Right forelimb (tissue), 1 donor: ENCODE measurements at regions not wholly inside any gene's neighbourhood (a gene's known extent, or its start where the extent isn't known, plus 50 kb on each side); places are given as distances from the start of the nearest gene placed in this dataset.
A peak's percentile ranks its signal among the peaks of the same experiment; 100 is the strongest.

ENCODE experiments used
- DNase-seq: peaks from one replicate; pipeline ENCODE4 v3.0.0-alpha.2; 2018

DNA sequence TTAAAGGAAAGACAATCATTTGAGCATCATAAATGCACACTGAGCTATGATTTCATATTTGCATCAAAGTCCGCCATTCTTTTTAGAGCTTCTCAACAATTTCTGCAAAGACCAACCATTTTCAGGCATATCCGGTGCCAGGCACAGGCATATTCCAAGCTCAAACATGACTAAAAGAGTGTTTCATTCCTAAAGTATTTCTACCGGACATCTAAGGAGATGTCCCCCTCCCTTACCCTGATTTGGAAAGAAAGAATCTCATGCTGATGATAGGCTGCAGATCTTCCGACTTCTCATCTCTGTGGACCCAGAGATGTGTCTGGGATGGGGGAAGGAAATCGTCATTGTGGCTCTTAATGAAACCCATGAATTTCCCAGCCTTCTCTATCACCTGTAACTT, 600.5 kb upstream of the MGMT start:
- peak; percentile 23 for DNase-seq

GRCh38 chr10:128867210-128867609, 599.8 kb upstream of the MGMT start:
- DNase-seq: peak; percentile 43

DNA sequence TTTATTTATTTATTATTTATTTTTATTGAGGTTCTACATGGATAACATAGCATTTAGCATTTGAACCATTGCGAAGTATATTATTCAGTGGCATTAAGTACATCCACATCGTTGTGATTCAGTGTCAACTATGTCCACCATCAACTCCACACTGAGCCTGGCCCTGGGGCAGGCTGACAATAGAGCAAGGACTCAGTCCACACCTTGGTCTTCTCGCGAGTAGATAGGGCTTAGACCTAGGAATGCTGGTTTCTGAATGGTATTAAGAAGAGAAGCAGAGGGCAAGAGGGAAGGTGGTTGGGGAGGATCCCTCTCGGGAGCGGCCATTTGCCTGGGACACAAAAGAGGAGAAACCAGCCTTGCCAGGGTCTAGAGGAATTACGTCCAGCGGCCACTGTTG, 599.2 kb upstream of the MGMT start:
- peak; percentile 36 for DNase-seq

DNA sequence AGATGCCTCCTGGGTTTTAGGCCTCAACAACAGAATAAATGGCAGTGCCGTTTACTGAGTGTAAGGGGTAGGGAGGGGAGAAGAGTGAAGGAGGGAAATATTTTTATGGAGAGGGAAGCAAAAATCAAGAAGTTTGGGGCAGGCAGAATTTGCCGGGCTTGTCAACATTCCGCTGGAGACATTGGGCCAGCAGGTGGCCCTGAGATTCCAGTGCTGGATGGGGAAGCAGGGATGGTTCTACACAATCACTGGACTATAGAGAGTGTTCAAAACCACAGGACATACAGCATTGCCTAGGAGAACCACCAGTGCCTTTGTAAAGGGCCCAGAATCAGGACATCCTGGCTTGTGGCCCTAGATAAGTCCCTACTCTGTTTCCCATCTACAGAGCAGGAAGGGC, 598.6 kb upstream of the MGMT start:
- peak; percentile 31 for DNase-seq

GRCh38 chr10:128869101-128869749, 597.8 kb upstream of the MGMT start:
- peak; percentile 41 for DNase-seq

DNA sequence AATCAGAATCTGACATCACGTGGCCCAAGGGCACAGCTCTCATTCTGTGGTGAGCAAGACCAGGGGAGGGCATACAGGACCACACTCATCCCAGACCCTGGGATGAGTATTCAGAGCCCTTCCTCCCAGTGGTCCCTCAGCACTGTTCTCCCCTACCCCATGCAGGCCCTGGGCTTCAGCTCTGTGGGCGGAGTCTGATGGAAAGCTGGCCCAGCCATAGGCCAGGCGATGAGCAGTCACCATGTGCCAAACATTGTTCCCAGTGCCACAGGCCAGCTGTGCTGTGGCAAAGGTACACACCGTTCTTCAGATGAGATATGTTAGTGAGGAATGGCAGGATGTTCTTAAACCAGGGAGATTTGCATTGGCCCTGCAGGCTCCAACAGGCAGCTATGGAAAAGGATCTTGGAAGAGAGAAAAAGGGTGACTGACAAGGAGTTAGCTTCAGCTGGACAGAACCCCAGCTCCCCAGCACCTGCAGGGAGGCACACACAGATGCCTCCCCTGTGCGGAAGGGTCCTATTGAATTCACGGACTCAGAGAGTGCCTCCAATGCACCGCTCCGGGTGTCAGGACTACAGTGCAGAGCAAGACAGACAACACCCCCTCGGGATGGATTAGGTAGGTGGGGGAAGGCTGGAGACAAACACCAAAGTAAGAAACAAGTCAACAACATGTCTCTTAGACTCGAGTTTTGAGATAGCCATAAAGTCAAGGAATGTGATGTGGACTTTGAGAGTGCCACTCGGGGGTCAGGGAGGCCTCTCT, 596.0 kb upstream of the MGMT start:
- peak; percentile 22 for DNase-seq

- DNase-seq: peak; percentile 22
Observed at GRCh38 chr10:128871671-128872231, 595.3 kb upstream of the MGMT start.

DNA sequence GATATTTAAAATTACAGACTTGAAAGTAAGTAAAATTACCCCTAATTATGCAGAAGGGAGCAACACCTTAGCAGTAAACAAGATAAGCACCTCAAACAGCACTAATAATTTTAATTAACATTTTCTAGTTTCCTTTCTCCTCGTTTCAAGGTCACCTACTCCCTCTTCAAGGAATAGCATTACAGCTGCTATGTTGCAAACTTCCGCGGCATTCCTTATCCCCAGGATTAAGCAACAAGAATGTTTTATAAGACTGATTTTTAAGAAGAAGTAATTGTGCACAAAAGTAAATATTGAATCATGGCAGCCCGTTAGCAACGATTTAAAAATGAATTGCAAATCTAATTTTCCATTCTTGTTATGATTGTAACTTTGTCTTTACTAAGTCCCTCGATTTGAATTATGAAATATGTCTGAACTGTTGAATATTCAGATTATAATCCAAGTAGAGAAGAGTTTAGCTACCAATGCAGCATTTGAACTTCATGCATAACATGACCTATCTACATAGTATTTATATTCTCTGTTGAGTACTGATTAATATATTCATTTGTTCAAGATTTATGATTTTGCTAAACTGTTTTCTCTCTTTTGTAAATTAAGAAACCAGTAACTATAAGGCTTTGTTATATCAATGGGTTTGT, 593.5 kb upstream of the MGMT start:
- DNase-seq: no peak

DNA sequence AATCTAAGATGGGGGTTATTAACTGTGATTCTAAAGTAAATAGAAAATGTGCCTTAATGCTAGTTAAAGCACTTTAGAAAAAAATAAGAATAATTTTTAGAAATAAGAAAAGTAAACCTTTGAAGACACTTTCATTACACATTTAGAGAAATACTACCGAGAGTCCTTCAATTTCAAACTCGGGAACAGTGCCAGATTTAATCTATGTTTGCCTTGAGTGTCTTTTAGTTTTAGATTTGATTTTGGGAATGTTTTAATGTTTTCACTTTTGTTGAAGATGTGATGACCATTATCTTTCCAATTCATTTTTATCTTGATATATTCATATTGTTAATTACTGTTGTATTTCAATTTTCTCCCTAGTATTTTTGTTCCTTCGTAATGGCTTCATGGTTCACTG, 592.7 kb upstream of the MGMT start:
- DNase-seq: no peak

GRCh38 chr10:128875030-128875744, 591.9 kb upstream of the MGMT start:
- no peak for DNase-seq

DNA sequence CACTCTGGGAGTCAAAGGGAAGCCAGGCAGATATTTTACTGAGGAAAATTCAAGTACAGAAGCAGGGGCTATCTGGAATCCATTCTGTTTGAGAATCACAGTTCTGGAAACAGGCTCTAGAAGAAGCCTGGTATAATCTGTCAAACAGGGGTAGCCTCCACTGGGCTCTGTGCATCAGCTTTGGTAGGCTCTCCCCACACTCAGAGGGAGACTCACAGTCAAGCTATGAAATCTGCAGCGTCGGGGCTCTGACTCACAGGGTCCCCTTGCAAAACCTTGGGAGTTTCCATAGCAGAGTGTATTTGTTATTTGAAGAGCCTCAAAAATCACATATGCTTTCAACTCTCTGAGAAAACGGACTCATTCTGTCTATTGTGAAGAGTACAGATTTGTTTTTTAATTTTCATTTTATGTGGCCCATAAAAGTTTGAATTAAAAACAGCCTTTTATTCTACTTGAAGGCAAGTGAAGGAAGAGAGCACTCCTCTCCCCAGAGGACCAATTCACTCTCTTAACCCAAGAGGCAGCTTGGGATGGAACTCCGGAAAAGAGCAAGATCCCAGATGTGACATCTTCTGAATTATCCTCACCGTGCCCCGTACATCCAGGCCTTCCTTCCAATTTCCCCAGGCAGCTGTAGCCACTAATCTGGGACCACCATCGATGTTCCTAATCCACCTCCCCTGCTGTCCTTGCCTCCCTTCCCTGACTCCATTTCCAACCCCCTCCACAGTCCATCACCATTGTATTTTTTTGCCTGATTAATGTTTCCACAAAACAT, 590.9 kb upstream of the MGMT start:
- peak; percentile 48 for DNase-seq

GRCh38 chr10:128877141-128877540, 589.9 kb upstream of the MGMT start:
- DNase-seq: peak; percentile 19

GRCh38 chr10:128877936-128878335, 589.1 kb upstream of the MGMT start:
- no peak for DNase-seq

DNA sequence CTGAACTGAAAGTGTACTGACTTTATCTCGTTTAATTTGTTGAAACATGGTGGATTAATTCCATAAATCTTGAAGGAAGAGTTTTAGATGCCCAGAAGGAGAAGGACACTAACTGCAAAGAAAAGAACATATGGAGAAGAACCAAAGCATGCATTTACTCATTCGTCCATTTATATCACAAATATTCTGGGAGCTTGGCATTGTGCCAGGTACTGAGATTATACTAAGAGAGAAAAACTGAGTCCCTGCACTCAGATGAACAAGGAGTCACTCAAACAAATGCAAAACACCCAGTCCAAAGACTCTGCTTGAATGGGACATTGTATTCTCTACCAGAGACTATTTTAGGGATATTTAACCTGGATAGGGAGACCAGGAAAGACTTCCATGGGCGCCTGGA, 588.0 kb upstream of the MGMT start:
- no peak for DNase-seq

GRCh38 chr10:128879441-128880140, 587.5 kb upstream of the MGMT start:
- DNase-seq: peak; percentile 48

DNA sequence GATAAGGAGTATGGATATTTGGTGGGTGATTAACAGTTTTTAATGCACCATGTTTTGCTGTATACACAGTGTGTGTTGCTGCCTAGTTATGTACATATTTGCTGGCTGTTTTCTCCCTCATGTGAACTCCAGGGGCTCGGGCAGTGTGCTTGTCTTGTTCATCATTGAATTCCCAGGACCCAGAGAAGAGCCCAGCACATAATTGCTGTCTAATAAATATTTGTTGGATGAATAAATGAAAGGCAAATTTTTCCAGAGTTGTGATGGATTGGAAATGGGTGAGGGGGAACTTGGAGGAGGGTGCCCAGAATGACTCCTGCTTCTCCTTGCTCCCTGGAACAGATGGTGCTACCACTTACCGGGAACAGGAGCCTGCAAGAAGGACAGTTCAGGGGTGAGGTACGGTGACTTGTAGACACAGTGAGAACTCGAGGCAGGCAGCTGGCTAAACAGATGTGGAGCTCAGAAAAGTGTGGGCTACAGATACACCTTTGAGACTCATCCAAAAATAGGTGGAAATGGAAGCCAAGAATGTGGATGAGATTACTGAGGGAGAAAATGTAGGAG, 586.8 kb upstream of the MGMT start:
- peak; percentile 42 for DNase-seq

GRCh38 chr10:128881086-128881485, 586.0 kb upstream of the MGMT start:
- DNase-seq: peak; percentile 31

DNA sequence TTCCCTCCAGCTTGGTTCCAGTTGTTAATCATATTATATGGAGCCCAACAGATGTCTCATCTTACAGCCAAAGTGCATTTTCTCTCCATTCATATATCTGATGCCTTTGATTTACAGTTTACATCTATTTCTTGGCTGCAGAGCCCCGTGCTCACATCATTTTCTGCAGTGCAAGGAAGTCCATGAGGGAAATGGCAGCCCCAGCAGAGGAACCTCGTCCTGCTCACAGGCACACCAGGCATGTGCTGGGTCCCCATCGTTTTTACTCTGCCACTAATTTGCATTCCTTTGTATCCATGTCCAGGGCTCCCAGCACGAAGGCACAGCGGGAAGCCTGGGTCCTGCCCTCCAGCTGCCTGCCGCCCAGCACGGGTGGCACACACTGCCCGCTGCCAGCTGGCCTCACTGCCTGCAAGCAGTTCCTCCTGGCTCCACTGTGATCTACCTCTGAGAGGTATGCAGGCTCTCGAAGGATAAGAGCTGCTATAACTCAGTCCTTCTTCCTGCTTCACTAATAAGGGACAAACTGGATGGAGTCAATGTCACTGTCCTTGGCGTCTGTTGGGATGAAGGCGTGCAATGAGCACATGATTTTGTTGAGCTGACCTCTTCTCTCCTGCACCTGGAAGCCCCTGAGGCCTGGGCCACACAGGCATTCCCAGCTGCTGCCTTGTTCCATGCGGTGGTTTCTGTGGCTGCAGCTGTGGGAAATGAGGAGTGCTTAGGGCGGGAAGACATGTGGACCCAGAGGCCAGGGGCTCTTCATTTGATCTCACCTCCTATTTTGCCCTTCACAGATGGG, 583.6 kb upstream of the MGMT start:
- DNase-seq: peak; percentile 48

GRCh38 chr10:128884033-128884425, 583.0 kb upstream of the MGMT start:
- DNase-seq: no peak

DNA sequence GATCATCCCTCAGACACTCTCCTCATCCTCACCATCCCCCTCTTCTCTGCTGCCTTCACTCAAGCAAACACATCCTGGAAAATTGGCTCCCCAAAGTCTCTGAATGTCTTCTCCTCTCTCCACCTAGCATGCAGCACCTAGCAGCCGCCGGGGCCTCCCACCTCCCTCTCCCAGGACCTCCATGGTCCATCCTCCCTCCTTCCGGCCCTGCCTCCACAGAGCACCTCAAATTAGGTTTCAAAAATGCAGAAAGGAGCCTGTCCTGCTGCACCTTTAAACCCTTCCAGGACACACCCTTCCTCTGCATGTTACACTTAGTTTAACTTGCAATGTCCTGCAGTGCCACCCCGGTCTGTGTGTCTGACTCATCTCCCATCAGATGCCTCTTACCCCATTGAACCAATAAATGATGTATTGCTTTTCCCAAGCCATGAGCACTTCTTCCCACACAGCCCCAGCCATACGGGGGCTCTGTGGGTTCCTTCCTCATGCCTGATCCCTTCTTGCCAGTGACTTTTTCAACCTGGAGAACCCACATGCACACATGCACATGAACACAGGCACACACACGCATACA, 582.5 kb upstream of the MGMT start:
- DNase-seq: no peak
